ENCODE measurements at regions not wholly inside any gene's neighbourhood (a gene's known extent, or its start where the extent isn't known, plus 50 kb on each side); places are given as distances from the start of the nearest gene placed in this dataset.

GRCh38 chr2:82848285-82848684 is 1610.8 kb downstream of the SUCLG1 start:
- Histone ChIP-seq H3K36me3 (ENCODE audit: control insufficient read depth in 1 of 2, insufficient read depth in 2 of 2, low read length in 2 of 2) (no peaks in the 10 kb centered on the region), H3K27ac (ENCODE audit: low read depth, low read length) (no peak overlapping the region), H3K27me3 (ENCODE audit: control insufficient read depth in 1 of 2, insufficient read depth in 2 of 2, low read length in 2 of 2) (no peaks in the 10 kb centered on the region), H3K4me1 (ENCODE audit: control insufficient read depth in 1 of 2, insufficient read depth in 2 of 2, low read length in 2 of 2) (no peaks in the 10 kb centered on the region), H3K4me3 (ENCODE audit: low read depth in 1 of 2, low read length in 2 of 2) (no peak overlapping the region), H3K9ac (ENCODE audit: low read depth in 1 of 2, low read length in 2 of 2) (no peak overlapping the region), H3K9me3 (ENCODE audit: control insufficient read depth in 1 of 2, low read length in 2 of 2) (no peaks in the 10 kb centered on the region)

GRCh38 chr2:82839036-82839435 is 1620.0 kb downstream of the SUCLG1 start:
- no peaks in the 10 kb centered on the region for H3K4me1 ChIP-seq (ENCODE audit: control insufficient read depth in 1 of 2, insufficient read depth in 2 of 2, low read length in 2 of 2)

DNA sequence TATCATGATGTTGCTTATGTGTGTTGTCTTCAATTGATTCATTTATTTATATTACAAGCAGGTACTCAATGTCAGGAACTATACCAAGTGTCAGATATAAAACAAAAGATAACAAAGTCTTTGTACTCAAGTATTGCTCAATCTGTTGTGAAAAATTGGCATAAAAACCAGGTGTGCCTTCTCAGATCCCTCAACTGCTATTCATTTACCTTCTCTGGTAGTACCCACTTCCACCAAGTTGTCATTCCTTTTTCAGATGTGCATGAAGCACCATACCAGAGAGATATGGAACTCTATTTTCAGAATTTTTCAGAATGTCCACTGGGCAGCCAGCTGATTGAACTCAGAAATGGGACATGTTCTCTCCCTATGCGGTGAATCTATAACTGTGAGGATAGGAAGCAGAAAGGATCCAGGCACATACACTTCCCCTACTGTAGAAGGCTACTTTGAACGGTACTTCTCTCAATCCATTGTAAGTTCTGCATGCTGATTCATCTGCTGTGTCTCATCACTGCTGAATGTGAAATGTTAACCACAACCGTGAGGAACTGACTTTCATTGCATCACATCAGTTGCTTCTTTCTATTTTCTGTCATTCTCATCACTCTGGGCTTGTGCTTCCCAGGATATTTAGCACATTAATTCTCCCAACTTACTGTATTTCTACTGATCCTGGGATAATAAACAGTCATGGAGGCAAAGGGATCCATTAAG is 1621.3 kb downstream of the SUCLG1 start:
- no peaks in the 10 kb centered on the region for H3K9me3 ChIP-seq (ENCODE audit: control insufficient read depth in 1 of 2, low read length in 2 of 2)

More at GRCh38 chr2:82839036-82839435, 1620.0 kb downstream of the SUCLG1 start:
- no peak overlapping the region for H3K27ac ChIP-seq (ENCODE audit: low read depth, low read length)
- H3K9me3 ChIP-seq (ENCODE audit: control insufficient read depth in 1 of 2, low read length in 2 of 2) = no peaks in the 10 kb centered on the region
- no peaks in the 10 kb centered on the region for H3K36me3 ChIP-seq (ENCODE audit: control insufficient read depth in 1 of 2, insufficient read depth in 2 of 2, low read length in 2 of 2)
- H3K9ac ChIP-seq (ENCODE audit: low read depth in 1 of 2, low read length in 2 of 2) = no peak overlapping the region
- H3K4me3 ChIP-seq (ENCODE audit: low read depth in 1 of 2, low read length in 2 of 2) = no peak overlapping the region
- no peaks in the 10 kb centered on the region for H3K27me3 ChIP-seq (ENCODE audit: control insufficient read depth in 1 of 2, insufficient read depth in 2 of 2, low read length in 2 of 2)

GRCh38 chr2:82834893-82835292 is 1624.2 kb downstream of the SUCLG1 start:
- Histone ChIP-seq H3K9ac (ENCODE audit: low read depth in 1 of 2, low read length in 2 of 2) (no peak overlapping the region), H3K27ac (ENCODE audit: low read depth, low read length) (no peak overlapping the region), H3K4me1 (ENCODE audit: control insufficient read depth in 1 of 2, insufficient read depth in 2 of 2, low read length in 2 of 2) (no peaks in the 10 kb centered on the region), H3K4me3 (ENCODE audit: low read depth in 1 of 2, low read length in 2 of 2) (no peak overlapping the region), H3K9me3 (ENCODE audit: control insufficient read depth in 1 of 2, low read length in 2 of 2) (no peaks in the 10 kb centered on the region), H3K36me3 (ENCODE audit: control insufficient read depth in 1 of 2, insufficient read depth in 2 of 2, low read length in 2 of 2) (no peaks in the 10 kb centered on the region), H3K27me3 (ENCODE audit: control insufficient read depth in 1 of 2, insufficient read depth in 2 of 2, low read length in 2 of 2) (no peaks in the 10 kb centered on the region)

More for the DNA sequence above, 1621.3 kb downstream of the SUCLG1 start:
- no peaks in the 10 kb centered on the region for H3K4me1 ChIP-seq (ENCODE audit: control insufficient read depth in 1 of 2, insufficient read depth in 2 of 2, low read length in 2 of 2)
- H3K27ac ChIP-seq (ENCODE audit: low read depth, low read length) = no peak overlapping the region
- no peaks in the 10 kb centered on the region for H3K27me3 ChIP-seq (ENCODE audit: control insufficient read depth in 1 of 2, insufficient read depth in 2 of 2, low read length in 2 of 2)
- no peaks in the 10 kb centered on the region for H3K36me3 ChIP-seq (ENCODE audit: control insufficient read depth in 1 of 2, insufficient read depth in 2 of 2, low read length in 2 of 2)
- H3K9ac ChIP-seq (ENCODE audit: low read depth in 1 of 2, low read length in 2 of 2) = no peak overlapping the region
- H3K4me3 ChIP-seq (ENCODE audit: low read depth in 1 of 2, low read length in 2 of 2) = no peak overlapping the region

GRCh38 chr2:82827426-82827825 is 1631.7 kb downstream of the SUCLG1 start:
- no peak overlapping the region for H3K9ac ChIP-seq (ENCODE audit: low read depth in 1 of 2, low read length in 2 of 2)
- no peaks in the 10 kb centered on the region for H3K4me1 ChIP-seq (ENCODE audit: control insufficient read depth in 1 of 2, insufficient read depth in 2 of 2, low read length in 2 of 2)
- H3K27me3 ChIP-seq (ENCODE audit: control insufficient read depth in 1 of 2, insufficient read depth in 2 of 2, low read length in 2 of 2) = no peaks in the 10 kb centered on the region
- H3K9me3 ChIP-seq (ENCODE audit: control insufficient read depth in 1 of 2, low read length in 2 of 2) = no peaks in the 10 kb centered on the region
- H3K27ac ChIP-seq (ENCODE audit: low read depth, low read length) = no peak overlapping the region
- no peaks in the 10 kb centered on the region for H3K36me3 ChIP-seq (ENCODE audit: control insufficient read depth in 1 of 2, insufficient read depth in 2 of 2, low read length in 2 of 2)
- H3K4me3 ChIP-seq (ENCODE audit: low read depth in 1 of 2, low read length in 2 of 2) = no peak overlapping the region

DNA sequence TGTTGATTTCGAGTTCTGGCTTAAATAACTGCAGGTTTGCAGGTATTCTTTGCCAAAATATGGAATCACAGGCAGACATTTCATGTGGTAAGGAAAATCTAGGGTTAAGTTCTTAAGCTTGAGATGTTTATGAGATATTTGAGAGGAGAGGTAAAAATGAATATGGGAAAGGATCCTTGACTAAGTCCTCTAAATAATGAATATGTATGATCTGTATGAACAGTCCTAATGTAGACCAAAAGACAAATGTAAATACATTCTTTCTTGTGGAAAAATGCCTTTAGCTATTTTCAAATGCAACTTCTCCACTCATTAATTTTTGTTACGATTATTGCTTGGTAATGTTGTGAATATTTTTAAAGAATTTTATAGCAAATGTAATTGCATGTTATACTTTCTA is 1632.6 kb downstream of the SUCLG1 start:
- no peak overlapping the region for H3K27ac ChIP-seq (ENCODE audit: low read depth, low read length)
- H3K9ac ChIP-seq (ENCODE audit: low read depth in 1 of 2, low read length in 2 of 2) = no peak overlapping the region
- H3K36me3 ChIP-seq (ENCODE audit: control insufficient read depth in 1 of 2, insufficient read depth in 2 of 2, low read length in 2 of 2) = no peaks in the 10 kb centered on the region
- H3K4me3 ChIP-seq (ENCODE audit: low read depth in 1 of 2, low read length in 2 of 2) = no peak overlapping the region
- no peaks in the 10 kb centered on the region for H3K27me3 ChIP-seq (ENCODE audit: control insufficient read depth in 1 of 2, insufficient read depth in 2 of 2, low read length in 2 of 2)
- no peaks in the 10 kb centered on the region for H3K4me1 ChIP-seq (ENCODE audit: control insufficient read depth in 1 of 2, insufficient read depth in 2 of 2, low read length in 2 of 2)
- no peaks in the 10 kb centered on the region for H3K9me3 ChIP-seq (ENCODE audit: control insufficient read depth in 1 of 2, low read length in 2 of 2)

DNA sequence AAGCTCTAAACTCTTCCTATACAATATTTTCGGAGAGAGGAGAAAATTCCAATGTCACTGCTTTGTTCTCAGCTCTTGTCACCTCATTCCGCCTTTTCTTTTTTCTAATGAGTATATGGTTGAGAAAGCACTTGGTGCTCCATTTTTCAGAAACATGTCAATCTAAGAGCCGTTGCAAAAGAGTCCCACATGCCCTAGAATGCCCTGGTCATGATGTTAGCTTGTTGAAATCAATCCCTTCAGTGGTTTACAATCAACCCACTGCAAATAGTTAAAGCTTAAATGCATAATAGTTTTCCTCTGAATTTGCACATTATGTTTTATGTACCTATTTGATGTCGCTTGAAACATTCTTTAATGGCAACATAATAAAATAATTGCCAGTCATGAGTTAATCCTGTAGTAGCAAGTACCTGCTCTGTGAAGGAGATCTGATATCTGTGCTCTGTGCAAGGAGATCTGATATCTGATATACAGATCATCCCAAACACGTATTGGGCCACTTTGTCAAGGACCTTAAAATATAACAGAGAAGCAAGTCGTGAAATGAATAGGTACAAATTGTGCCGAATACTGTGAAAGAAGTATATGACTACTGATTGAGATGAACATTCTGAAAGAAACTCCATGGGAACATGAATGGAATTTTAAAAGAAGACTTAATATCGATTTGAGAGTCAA is 1633.5 kb downstream of the SUCLG1 start:
- no peaks in the 10 kb centered on the region for H3K27me3 ChIP-seq (ENCODE audit: control insufficient read depth in 1 of 2, insufficient read depth in 2 of 2, low read length in 2 of 2)
- no peak overlapping the region for H3K27ac ChIP-seq (ENCODE audit: low read depth, low read length)
- H3K4me1 ChIP-seq (ENCODE audit: control insufficient read depth in 1 of 2, insufficient read depth in 2 of 2, low read length in 2 of 2) = no peaks in the 10 kb centered on the region
- H3K9me3 ChIP-seq (ENCODE audit: control insufficient read depth in 1 of 2, low read length in 2 of 2) = no peaks in the 10 kb centered on the region
- H3K9ac ChIP-seq (ENCODE audit: low read depth in 1 of 2, low read length in 2 of 2) = no peak overlapping the region
- no peak overlapping the region for H3K4me3 ChIP-seq (ENCODE audit: low read depth in 1 of 2, low read length in 2 of 2)
- H3K36me3 ChIP-seq (ENCODE audit: control insufficient read depth in 1 of 2, insufficient read depth in 2 of 2, low read length in 2 of 2) = no peaks in the 10 kb centered on the region

- H3K4me1 ChIP-seq (ENCODE audit: control insufficient read depth in 1 of 2, insufficient read depth in 2 of 2, low read length in 2 of 2) = no peaks in the 10 kb centered on the region
- H3K27me3 ChIP-seq (ENCODE audit: control insufficient read depth in 1 of 2, insufficient read depth in 2 of 2, low read length in 2 of 2) = no peaks in the 10 kb centered on the region
- no peak overlapping the region for H3K27ac ChIP-seq (ENCODE audit: low read depth, low read length)
- H3K36me3 ChIP-seq (ENCODE audit: control insufficient read depth in 1 of 2, insufficient read depth in 2 of 2, low read length in 2 of 2) = no peaks in the 10 kb centered on the region
- H3K4me3 ChIP-seq (ENCODE audit: low read depth in 1 of 2, low read length in 2 of 2) = no peak overlapping the region
- H3K9me3 ChIP-seq (ENCODE audit: control insufficient read depth in 1 of 2, low read length in 2 of 2) = no peaks in the 10 kb centered on the region
- no peak overlapping the region for H3K9ac ChIP-seq (ENCODE audit: low read depth in 1 of 2, low read length in 2 of 2)
These were observed 1635.2 kb downstream of the SUCLG1 start for GRCh38 chr2:82823892-82824291.

GRCh38 chr2:82819951-82820350 is 1639.1 kb downstream of the SUCLG1 start:
- Histone ChIP-seq H3K27me3 (ENCODE audit: control insufficient read depth in 1 of 2, insufficient read depth in 2 of 2, low read length in 2 of 2) (no peaks in the 10 kb centered on the region), H3K27ac (ENCODE audit: low read depth, low read length) (no peak overlapping the region), H3K9me3 (ENCODE audit: control insufficient read depth in 1 of 2, low read length in 2 of 2) (no peaks in the 10 kb centered on the region), H3K36me3 (ENCODE audit: control insufficient read depth in 1 of 2, insufficient read depth in 2 of 2, low read length in 2 of 2) (no peaks in the 10 kb centered on the region), H3K4me1 (ENCODE audit: control insufficient read depth in 1 of 2, insufficient read depth in 2 of 2, low read length in 2 of 2) (no peaks in the 10 kb centered on the region), H3K9ac (ENCODE audit: low read depth in 1 of 2, low read length in 2 of 2) (no peak overlapping the region), H3K4me3 (ENCODE audit: low read depth in 1 of 2, low read length in 2 of 2) (no peak overlapping the region)

GRCh38 chr2:82814146-82814545 is 1644.9 kb downstream of the SUCLG1 start:
- no peak overlapping the region for H3K27ac ChIP-seq (ENCODE audit: low read depth, low read length)
- no peak overlapping the region for H3K9ac ChIP-seq (ENCODE audit: low read depth in 1 of 2, low read length in 2 of 2)
- H3K4me3 ChIP-seq (ENCODE audit: low read depth in 1 of 2, low read length in 2 of 2) = no peak overlapping the region
- no peaks in the 10 kb centered on the region for H3K36me3 ChIP-seq (ENCODE audit: control insufficient read depth in 1 of 2, insufficient read depth in 2 of 2, low read length in 2 of 2)
- no peaks in the 10 kb centered on the region for H3K9me3 ChIP-seq (ENCODE audit: control insufficient read depth in 1 of 2, low read length in 2 of 2)
- no peaks in the 10 kb centered on the region for H3K4me1 ChIP-seq (ENCODE audit: control insufficient read depth in 1 of 2, insufficient read depth in 2 of 2, low read length in 2 of 2)
- no peaks in the 10 kb centered on the region for H3K27me3 ChIP-seq (ENCODE audit: control insufficient read depth in 1 of 2, insufficient read depth in 2 of 2, low read length in 2 of 2)

All from duodenal mucosa (tissue), 2 donors.